ENCODE measurements at regions not wholly inside any gene's neighbourhood (a gene's known extent, or its start where the extent isn't known, plus 50 kb on each side); places are given as distances from the start of the nearest gene placed in this dataset.
A peak's percentile ranks its signal among the peaks of the same experiment; 100 is the strongest.
"Not testable (repeated sequence)": the region's sequence is repeated elsewhere in the genome, so short reads cannot be mapped to it uniquely, and the experiment has no call there.

- H3K27ac ChIP-seq (ENCODE audit: low read depth, low read length, severe bottlenecking), result no peak overlapping the region
- peaks cover 8% of the 10 kb centered on the region for H3K4me1 ChIP-seq (ENCODE audit: control insufficient read depth, insufficient read depth, low read length, poor library complexity, severe bottlenecking)
- H3K4me3 ChIP-seq (ENCODE audit: extremely low read depth, insufficient read depth, low read length, poor library complexity, severe bottlenecking), result no peak overlapping the region
- no CpG with 5 or more reads among the region's 2 CpGs for WGBS, 2 experiments (ENCODE audit: insufficient coverage in 2 of 2)
- no peaks in the 10 kb centered on the region for H3K36me3 ChIP-seq (ENCODE audit: control insufficient read depth, insufficient read depth, low read length)
- no peaks in the 10 kb centered on the region for H3K9me3 ChIP-seq (ENCODE audit: control insufficient read depth, low read length)
These were observed 73.2 kb upstream of the HDDC2 start for GRCh38 chr6:125375013-125375412.

- H3K9me3 ChIP-seq (ENCODE audit: control insufficient read depth, low read length), result no peaks in the 10 kb centered on the region
- H3K4me1 ChIP-seq (ENCODE audit: control insufficient read depth, insufficient read depth, low read length, poor library complexity, severe bottlenecking), result peaks cover 8% of the 10 kb centered on the region
- H3K4me3 ChIP-seq (ENCODE audit: extremely low read depth, insufficient read depth, low read length, poor library complexity, severe bottlenecking), result no peak overlapping the region
- H3K27ac ChIP-seq (ENCODE audit: low read depth, low read length, severe bottlenecking), result no peak overlapping the region
- H3K36me3 ChIP-seq (ENCODE audit: control insufficient read depth, insufficient read depth, low read length), result no peaks in the 10 kb centered on the region
These were observed 74.1 kb upstream of the HDDC2 start for GRCh38 chr6:125375821-125376220.

- H3K4me1 ChIP-seq (ENCODE audit: control insufficient read depth, insufficient read depth, low read length, poor library complexity, severe bottlenecking), result peaks cover 8% of the 10 kb centered on the region
- H3K27ac ChIP-seq (ENCODE audit: low read depth, low read length, severe bottlenecking), result peak overlapping the region; percentile 82
- H3K4me3 ChIP-seq (ENCODE audit: extremely low read depth, insufficient read depth, low read length, poor library complexity, severe bottlenecking), result no peak overlapping the region
- no peaks in the 10 kb centered on the region for H3K9me3 ChIP-seq (ENCODE audit: control insufficient read depth, low read length)
- no peaks in the 10 kb centered on the region for H3K36me3 ChIP-seq (ENCODE audit: control insufficient read depth, insufficient read depth, low read length)
- 75 to 83% methylated on average over 2 to 4 of the region's 5 CpGs for whole genome bisulfite sequencing, 2 experiments (ENCODE audit: insufficient coverage in 2 of 2)
These were observed 75.9 kb upstream of the HDDC2 start for GRCh38 chr6:125377621-125378020.

- Histone ChIP-seq H3K27ac (ENCODE audit: low read depth, low read length, severe bottlenecking) (no peak overlapping the region), H3K4me3 (ENCODE audit: extremely low read depth, insufficient read depth, low read length, poor library complexity, severe bottlenecking) (no peak overlapping the region), H3K9me3 (ENCODE audit: control insufficient read depth, low read length) (no peaks in the 10 kb centered on the region), H3K36me3 (ENCODE audit: control insufficient read depth, insufficient read depth, low read length) (no peaks in the 10 kb centered on the region), H3K4me1 (ENCODE audit: control insufficient read depth, insufficient read depth, low read length, poor library complexity, severe bottlenecking) (peaks cover 8% of the 10 kb centered on the region)
- 94% methylated on average over 4 of the region's 4 CpGs; no CpG with 5 or more reads in 1 of the 2 experiments for WGBS, 2 experiments (ENCODE audit: insufficient coverage in 2 of 2)
These were observed 77.4 kb upstream of the HDDC2 start for GRCh38 chr6:125379174-125379573.

- Histone ChIP-seq H3K4me3 (ENCODE audit: extremely low read depth, insufficient read depth, low read length, poor library complexity, severe bottlenecking) (no peak overlapping the region), H3K36me3 (ENCODE audit: control insufficient read depth, insufficient read depth, low read length) (no peaks in the 10 kb centered on the region)
- WGBS, 2 experiments (ENCODE audit: insufficient coverage in 2 of 2), result 89 to 96% methylated on average over 2 of the region's 5 CpGs
These were observed 78.7 kb upstream of the HDDC2 start for GRCh38 chr6:125380474-125380873.

GRCh38 chr6:125386337-125386736, 84.6 kb upstream of the HDDC2 start:
- WGBS, 2 experiments (ENCODE audit: insufficient coverage in 2 of 2), result no CpG with 5 or more reads among the region's 1 CpG
- H3K36me3 ChIP-seq (ENCODE audit: control insufficient read depth, insufficient read depth, low read length); H3K4me1 ChIP-seq (ENCODE audit: control insufficient read depth, insufficient read depth, low read length, poor library complexity, severe bottlenecking); H3K9me3 ChIP-seq (ENCODE audit: control insufficient read depth, low read length); H3K27ac ChIP-seq (ENCODE audit: low read depth, low read length, severe bottlenecking); H3K4me3 ChIP-seq (ENCODE audit: extremely low read depth, insufficient read depth, low read length, poor library complexity, severe bottlenecking): not testable (repeated sequence)

More at GRCh38 chr6:125380474-125380873, 78.7 kb upstream of the HDDC2 start:
- peaks cover 8% of the 10 kb centered on the region for H3K4me1 ChIP-seq (ENCODE audit: control insufficient read depth, insufficient read depth, low read length, poor library complexity, severe bottlenecking)
- H3K9me3 ChIP-seq (ENCODE audit: control insufficient read depth, low read length), result no peaks in the 10 kb centered on the region
- H3K27ac ChIP-seq (ENCODE audit: low read depth, low read length, severe bottlenecking), result no peak overlapping the region

- WGBS, 2 experiments (ENCODE audit: insufficient coverage in 2 of 2), result 72 to 90% methylated on average over 2 of the region's 3 CpGs
- H3K27ac ChIP-seq (ENCODE audit: low read depth, low read length, severe bottlenecking), result no peak overlapping the region
- peaks cover 4% of the 10 kb centered on the region for H3K9me3 ChIP-seq (ENCODE audit: control insufficient read depth, low read length)
- H3K4me3 ChIP-seq (ENCODE audit: extremely low read depth, insufficient read depth, low read length, poor library complexity, severe bottlenecking), result no peak overlapping the region
- H3K36me3 ChIP-seq (ENCODE audit: control insufficient read depth, insufficient read depth, low read length), result no peaks in the 10 kb centered on the region
- H3K4me1 ChIP-seq (ENCODE audit: control insufficient read depth, insufficient read depth, low read length, poor library complexity, severe bottlenecking), result peaks cover 5% of the 10 kb centered on the region
These were observed 90.9 kb upstream of the HDDC2 start for GRCh38 chr6:125392682-125393081.

- peaks cover 4% of the 10 kb centered on the region for H3K9me3 ChIP-seq (ENCODE audit: control insufficient read depth, low read length)
- no peak overlapping the region for H3K27ac ChIP-seq (ENCODE audit: low read depth, low read length, severe bottlenecking)
- no peak overlapping the region for H3K4me3 ChIP-seq (ENCODE audit: extremely low read depth, insufficient read depth, low read length, poor library complexity, severe bottlenecking)
- peaks cover 5% of the 10 kb centered on the region for H3K4me1 ChIP-seq (ENCODE audit: control insufficient read depth, insufficient read depth, low read length, poor library complexity, severe bottlenecking)
- WGBS, 2 experiments (ENCODE audit: insufficient coverage in 2 of 2), result no CpG with 5 or more reads among the region's 1 CpG
- H3K36me3 ChIP-seq (ENCODE audit: control insufficient read depth, insufficient read depth, low read length), result no peaks in the 10 kb centered on the region
These were observed 91.7 kb upstream of the HDDC2 start for GRCh38 chr6:125393449-125393858.

- Histone ChIP-seq H3K27ac (ENCODE audit: low read depth, low read length, severe bottlenecking) (no peak overlapping the region), H3K9me3 (ENCODE audit: control insufficient read depth, low read length) (peaks cover 11% of the 10 kb centered on the region), H3K4me1 (ENCODE audit: control insufficient read depth, insufficient read depth, low read length, poor library complexity, severe bottlenecking) (peaks cover 3% of the 10 kb centered on the region), H3K4me3 (ENCODE audit: extremely low read depth, insufficient read depth, low read length, poor library complexity, severe bottlenecking) (no peak overlapping the region), H3K36me3 (ENCODE audit: control insufficient read depth, insufficient read depth, low read length) (no peaks in the 10 kb centered on the region)
- 86 to 100% methylated on average over 1 of the region's 1 CpG for WGBS, 2 experiments (ENCODE audit: insufficient coverage in 2 of 2)
These were observed 105.0 kb upstream of the HDDC2 start for GRCh38 chr6:125406741-125407140.

GRCh38 chr6:125414507-125414906, 112.7 kb upstream of the HDDC2 start:
- no peak overlapping the region for H3K4me3 ChIP-seq (ENCODE audit: extremely low read depth, insufficient read depth, low read length, poor library complexity, severe bottlenecking)
- H3K4me1 ChIP-seq (ENCODE audit: control insufficient read depth, insufficient read depth, low read length, poor library complexity, severe bottlenecking), result peaks cover 3% of the 10 kb centered on the region
- 82 to 88% methylated on average over 1 of the region's 2 CpGs for WGBS, 2 experiments (ENCODE audit: insufficient coverage in 2 of 2)
- H3K9me3 ChIP-seq (ENCODE audit: control insufficient read depth, low read length), result peaks cover 9% of the 10 kb centered on the region
- H3K27ac ChIP-seq (ENCODE audit: low read depth, low read length, severe bottlenecking), result no peak overlapping the region
- H3K36me3 ChIP-seq (ENCODE audit: control insufficient read depth, insufficient read depth, low read length), result no peaks in the 10 kb centered on the region

- peaks cover 9% of the 10 kb centered on the region for H3K9me3 ChIP-seq (ENCODE audit: control insufficient read depth, low read length)
- no CpG with 5 or more reads among the region's 1 CpG for WGBS, 2 experiments (ENCODE audit: insufficient coverage in 2 of 2)
- no peaks in the 10 kb centered on the region for H3K36me3 ChIP-seq (ENCODE audit: control insufficient read depth, insufficient read depth, low read length)
These were observed 114.1 kb upstream of the HDDC2 start for GRCh38 chr6:125415913-125416312.

More at GRCh38 chr6:125415913-125416312, 114.1 kb upstream of the HDDC2 start:
- no peak overlapping the region for H3K4me3 ChIP-seq (ENCODE audit: extremely low read depth, insufficient read depth, low read length, poor library complexity, severe bottlenecking)
- peaks cover 3% of the 10 kb centered on the region for H3K4me1 ChIP-seq (ENCODE audit: control insufficient read depth, insufficient read depth, low read length, poor library complexity, severe bottlenecking)
- no peak overlapping the region for H3K27ac ChIP-seq (ENCODE audit: low read depth, low read length, severe bottlenecking)

Data from mesodermal cell (in vitro differentiated cells).